Neutrophil (primary cell): ENCODE measurements at regions not wholly inside any gene's neighbourhood (a gene's known extent, or its start where the extent isn't known, plus 50 kb on each side); places are given as distances from the start of the nearest gene placed in this dataset.

Experiments
- H3K27ac ChIP-seq: fragments of 200-600 bp; sonication (generic); 2 replicates; pipeline ENCODE4 v1.5.1; 2016; ENCODE audit warnings: mild to moderate bottlenecking, moderate library complexity
- H3K27me3 ChIP-seq: fragments of 200-600 bp; sonication (generic); 2 replicates; pipeline ENCODE4 v1.6.0; 2016; ENCODE audit warnings: mild to moderate bottlenecking
- H3K36me3 ChIP-seq: fragments of 200-600 bp; sonication (generic); 2 replicates; pipeline ENCODE4 v1.5.1; 2017
- H3K4me1 ChIP-seq, 2 experiments: fragments of 200-600 bp in 1 of 2; sonication (generic) in 1 of 2; 1 replicate in 1 of 2; 2 replicates in 1 of 2; pipeline versions ENCODE4 v1.5.1 to v1.6.1; 2013 to 2016; ENCODE audit warnings: low read depth in 1 of 2, low read length in 1 of 2, mild to moderate bottlenecking in 1 of 2, moderate library complexity in 1 of 2; ENCODE audit not compliant: control insufficient read depth in 1 of 2, insufficient read depth in 1 of 2
- H3K4me3 ChIP-seq, 2 experiments: fragments of 200-600 bp in 1 of 2; sonication (generic) in 1 of 2; 1 replicate in 1 of 2; 2 replicates in 1 of 2; pipeline ENCODE4 v1.5.1; 2013 to 2016; ENCODE audit warnings: low read depth in 1 of 2, low read length in 1 of 2, mild to moderate bottlenecking in 1 of 2, moderate library complexity in 1 of 2
- H3K9me3 ChIP-seq: fragments of 200-600 bp; sonication (generic); 2 replicates; pipeline ENCODE4 v1.5.1; 2016
- CTCF ChIP-seq: fragments of 200-600 bp; sonication (generic); IDR thresholded peaks from 2 replicates; pipeline ENCODE4 v1.5.1; 2016; ENCODE audit warnings: antibody characterized with exemption

- no peaks in the 10 kb centered on the region for H3K9me3 ChIP-seq
- no peak overlapping the region for H3K4me3 ChIP-seq
- H3K27me3 ChIP-seq: peaks cover 7% of the 10 kb centered on the region
- no peak for TF ChIP-seq CTCF
- no peak overlapping the region for H3K27ac ChIP-seq
- no peaks in the 10 kb centered on the region for H3K36me3 ChIP-seq
- no peaks in the 10 kb centered on the region for H3K4me1 ChIP-seq
These were observed 86.1 kb upstream of the CD83 start for GRCh38 chr6:14031516-14031915.

GRCh38 chr6:14035071-14035847, 82.3 kb upstream of the CD83 start:
- Histone ChIP-seq H3K4me1 (no peaks in the 10 kb centered on the region), H3K27me3 (peaks cover 25% of the 10 kb centered on the region), H3K27ac (no peak overlapping the region), H3K9me3 (no peaks in the 10 kb centered on the region), H3K4me3 (no peak overlapping the region), H3K36me3 (no peaks in the 10 kb centered on the region)
- TF ChIP-seq CTCF: no peak

GRCh38 chr6:14035874-14036273, 81.7 kb upstream of the CD83 start:
- no peak overlapping the region for H3K27ac ChIP-seq
- no peak for TF ChIP-seq CTCF

GRCh38 chr6:14036911-14037310, 80.7 kb upstream of the CD83 start:
- TF ChIP-seq CTCF: no peak
- Histone ChIP-seq H3K4me1 (no peaks in the 10 kb centered on the region), H3K9me3 (no peaks in the 10 kb centered on the region), H3K36me3 (no peaks in the 10 kb centered on the region), H3K4me3 (no peak overlapping the region), H3K27me3 (peaks cover 25% of the 10 kb centered on the region), H3K27ac (no peak overlapping the region)

More at GRCh38 chr6:14035874-14036273, 81.7 kb upstream of the CD83 start:
- H3K27me3 ChIP-seq: peaks cover 25% of the 10 kb centered on the region
- H3K4me3 ChIP-seq: no peak overlapping the region
- H3K4me1 ChIP-seq: no peaks in the 10 kb centered on the region
- H3K36me3 ChIP-seq: no peaks in the 10 kb centered on the region
- no peaks in the 10 kb centered on the region for H3K9me3 ChIP-seq

GRCh38 chr6:14037402-14038277, 79.9 kb upstream of the CD83 start:
- Histone ChIP-seq H3K9me3 (no peaks in the 10 kb centered on the region), H3K4me1 (no peaks in the 10 kb centered on the region), H3K4me3 (no peak overlapping the region), H3K36me3 (no peaks in the 10 kb centered on the region), H3K27me3 (peaks cover 25% of the 10 kb centered on the region), H3K27ac (no peak overlapping the region)
- TF ChIP-seq CTCF: no peak
